CD4-positive, alpha-beta T cell treated with Interleukin-1 beta for 1 hour (primary cell): ENCODE measurements at regions not wholly inside any gene's neighbourhood (a gene's known extent, or its start where the extent isn't known, plus 50 kb on each side); places are given as distances from the start of the nearest gene placed in this dataset.
"Not testable (repeated sequence)": the region's sequence is repeated elsewhere in the genome, so short reads cannot be mapped to it uniquely, and the experiment has no call there.

ENCODE experiments used
- DNase-seq, 2 donors: peaks; one replicate each; pipeline ENCODE4 v3.0.0-alpha.2; 2020 to 2022

DNA sequence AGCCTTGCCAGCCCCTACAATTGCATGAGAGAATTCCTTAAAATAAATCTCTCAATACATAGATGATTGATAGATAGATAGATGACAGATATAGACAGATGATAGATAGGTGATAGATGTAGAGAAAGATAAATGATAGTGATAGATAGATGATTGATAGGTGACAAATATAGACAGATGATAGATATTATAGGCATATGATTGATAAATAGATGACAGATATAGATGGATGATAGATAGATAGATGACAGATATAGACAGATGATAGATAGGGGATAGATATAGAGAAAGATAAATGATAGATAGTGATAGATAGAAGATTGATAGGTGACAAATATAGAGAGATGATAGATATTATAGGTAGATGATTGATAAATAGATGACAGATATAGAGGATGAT lies 564.6 kb downstream of the ETS1 start:
- DNase-seq = no peak

GRCh38 chr11:128022007-128022368 lies 565.4 kb downstream of the ETS1 start:
- DNase-seq = no peak

GRCh38 chr11:128021349-128022006 lies 565.9 kb downstream of the ETS1 start:
- no peak for DNase-seq

- DNase-seq = no peak
These were observed 568.7 kb downstream of the ETS1 start for GRCh38 chr11:128018692-128019091.

GRCh38 chr11:128005562-128005961 lies 581.8 kb downstream of the ETS1 start:
- no peak for DNase-seq

DNA sequence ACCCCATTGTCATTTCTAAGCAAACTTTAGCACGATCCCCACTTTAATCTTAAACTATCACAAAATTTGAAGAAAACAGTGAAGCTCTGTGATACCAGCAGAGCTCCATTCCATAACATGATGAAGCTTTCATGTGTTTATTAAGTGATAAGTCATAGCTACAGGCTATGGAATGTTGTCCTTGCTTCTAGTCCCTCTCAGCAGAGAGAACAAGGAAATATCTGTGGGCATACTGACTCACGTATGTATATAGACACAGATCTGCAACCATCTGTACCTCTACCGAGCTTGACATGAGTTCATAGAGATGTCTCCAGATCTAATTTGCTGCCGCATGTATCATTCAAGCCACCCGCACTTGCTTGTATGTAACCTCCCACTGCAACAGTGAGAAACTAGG lies 588.9 kb downstream of the ETS1 start:
- no peak for DNase-seq

DNA sequence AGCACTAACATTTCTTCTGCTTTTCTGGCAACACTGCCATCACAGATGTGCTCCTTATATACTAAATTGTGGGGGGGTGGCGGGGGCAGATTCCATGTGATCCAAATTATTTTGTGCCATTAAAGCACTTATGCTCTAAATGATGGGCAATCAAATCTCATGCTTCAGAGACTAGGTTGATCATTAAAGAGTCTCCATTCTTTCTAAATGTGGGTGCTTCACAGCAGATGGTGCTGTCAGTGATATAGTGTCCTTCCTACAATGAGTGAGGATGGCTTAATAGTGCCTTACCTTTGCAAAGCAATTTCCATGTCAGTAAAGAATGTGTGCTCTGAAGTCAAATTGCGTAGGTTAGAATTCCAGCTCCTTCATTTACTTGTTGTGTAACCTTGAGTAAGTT lies 589.8 kb downstream of the ETS1 start:
- DNase-seq = no peak

DNA sequence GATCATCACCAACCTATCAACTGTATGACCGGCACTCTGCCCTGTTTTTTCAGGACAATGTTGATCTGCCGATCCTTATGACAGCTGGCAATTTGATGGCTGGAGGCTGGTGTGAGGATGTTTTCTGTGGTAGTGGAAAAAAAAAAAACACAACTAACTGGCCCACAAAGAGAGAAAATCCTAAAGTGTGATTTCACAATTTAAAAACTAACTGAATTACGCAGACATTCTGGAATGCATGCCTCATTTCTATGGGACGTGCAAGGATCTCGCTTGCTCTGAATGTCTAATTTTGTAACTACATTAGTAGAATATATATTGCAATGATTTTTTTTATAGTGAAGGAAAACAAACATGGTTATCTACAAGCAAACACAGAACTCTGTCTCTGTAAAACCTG lies 590.5 kb downstream of the ETS1 start:
- DNase-seq = no peak

GRCh38 chr11:127995921-127996320 lies 591.4 kb downstream of the ETS1 start:
- DNase-seq = no peak

- no peak for DNase-seq
These were observed 592.6 kb downstream of the ETS1 start for GRCh38 chr11:127994736-127995135.

- no peak for DNase-seq
These were observed 593.6 kb downstream of the ETS1 start for GRCh38 chr11:127993788-127994187.

GRCh38 chr11:127993281-127993680 lies 594.1 kb downstream of the ETS1 start:
- DNase-seq = no peak

- no peak for DNase-seq
These were observed 601.3 kb downstream of the ETS1 start for GRCh38 chr11:127986073-127986472.

DNA sequence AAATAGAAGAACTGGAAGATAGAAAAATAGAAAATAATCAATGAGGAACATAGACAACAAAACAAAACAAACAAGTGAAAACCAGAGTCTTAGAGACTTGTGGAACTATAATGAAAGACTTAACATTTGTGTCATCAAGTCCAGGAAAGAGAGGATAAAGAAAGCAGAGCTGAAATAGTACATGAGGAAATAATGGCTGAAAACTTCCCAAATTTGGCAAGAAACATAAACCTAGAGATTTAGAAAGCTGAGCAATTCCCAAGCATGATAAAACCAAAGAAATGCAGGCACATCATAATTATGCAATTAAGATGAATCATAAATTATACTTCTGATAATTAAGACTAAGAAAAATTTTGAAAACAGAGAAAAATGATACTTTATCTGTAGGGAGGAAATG lies 614.5 kb downstream of the ETS1 start:
- DNase-seq = no peak

DNA sequence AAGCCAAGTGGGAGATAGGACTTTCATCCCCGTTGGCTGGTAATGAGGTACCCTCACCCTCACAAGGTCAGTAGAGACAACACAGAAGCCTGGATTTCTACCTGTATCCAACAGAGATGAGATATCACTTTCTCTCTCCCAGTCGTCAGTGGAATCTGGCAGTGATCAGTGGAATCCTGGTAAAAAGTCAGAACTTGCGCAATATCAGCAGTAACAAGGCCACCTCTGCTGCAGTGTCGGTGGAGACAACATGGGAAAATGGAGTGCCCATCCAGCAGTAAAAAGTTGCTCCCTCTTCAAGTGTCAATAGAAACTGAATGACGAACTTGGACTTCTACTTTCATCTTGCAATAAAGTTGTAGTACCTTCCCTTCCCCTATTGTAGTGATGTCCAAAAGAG lies 615.9 kb downstream of the ETS1 start:
- DNase-seq = no peak

DNA sequence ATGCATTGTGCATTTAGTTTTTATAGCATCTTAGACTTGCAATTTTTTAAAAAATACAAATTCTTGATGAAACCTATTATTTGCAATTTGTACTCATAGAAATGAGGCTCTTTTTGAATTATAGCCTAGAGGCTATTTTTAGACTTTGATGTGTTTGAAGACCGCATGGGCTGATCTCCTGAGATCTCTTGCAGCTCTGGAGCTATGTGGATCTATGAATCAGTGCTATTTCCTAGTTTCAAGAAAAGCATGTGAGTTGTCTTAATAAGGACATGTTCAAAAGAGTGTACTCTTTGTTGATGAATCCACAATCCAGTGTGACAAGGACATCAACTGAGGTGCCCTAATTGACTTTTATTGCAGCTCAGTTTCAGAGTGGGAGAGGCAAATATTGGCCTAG lies 620.5 kb downstream of the ETS1 start:
- no peak for DNase-seq

- DNase-seq = no peak
These were observed 621.3 kb downstream of the ETS1 start for GRCh38 chr11:127965939-127966668.

DNA sequence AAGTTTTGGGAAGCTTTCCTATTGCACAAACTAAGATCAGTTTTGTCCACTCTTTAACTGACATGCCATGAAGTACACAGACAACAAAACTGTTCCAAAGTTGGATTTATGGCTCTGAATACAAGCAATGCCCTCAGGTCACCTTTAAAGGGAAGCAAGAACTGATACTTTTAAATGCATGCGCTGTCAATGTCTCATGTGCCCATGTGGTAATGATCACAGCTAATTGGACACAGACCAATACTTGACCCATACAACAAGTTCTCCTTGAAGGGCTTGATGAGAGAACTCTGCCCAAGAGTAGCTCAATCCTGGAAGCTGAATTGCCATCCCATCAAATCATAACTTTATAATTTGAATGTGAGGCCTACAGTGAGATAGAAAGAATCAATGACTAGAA lies 624.9 kb downstream of the ETS1 start:
- no peak for DNase-seq

DNA sequence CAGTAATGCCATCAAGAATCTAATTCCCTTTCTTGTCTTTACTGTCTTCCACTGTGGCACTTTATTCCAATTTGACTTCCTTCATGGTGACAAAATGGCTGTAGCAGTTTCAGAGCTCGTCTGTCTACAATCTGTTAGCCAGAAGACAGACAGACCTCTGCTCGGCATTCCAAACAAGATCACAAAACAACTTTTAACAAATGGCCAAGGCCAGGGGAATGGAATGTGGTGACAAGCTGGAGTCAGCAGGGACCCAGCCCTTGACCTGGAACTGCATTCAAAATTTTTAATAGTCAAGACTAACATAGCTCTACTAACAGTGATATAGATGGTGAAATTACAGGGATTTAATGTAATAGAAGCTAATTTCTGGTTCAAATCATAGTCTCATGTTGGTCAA lies 637.2 kb downstream of the ETS1 start:
- DNase-seq = no peak

DNA sequence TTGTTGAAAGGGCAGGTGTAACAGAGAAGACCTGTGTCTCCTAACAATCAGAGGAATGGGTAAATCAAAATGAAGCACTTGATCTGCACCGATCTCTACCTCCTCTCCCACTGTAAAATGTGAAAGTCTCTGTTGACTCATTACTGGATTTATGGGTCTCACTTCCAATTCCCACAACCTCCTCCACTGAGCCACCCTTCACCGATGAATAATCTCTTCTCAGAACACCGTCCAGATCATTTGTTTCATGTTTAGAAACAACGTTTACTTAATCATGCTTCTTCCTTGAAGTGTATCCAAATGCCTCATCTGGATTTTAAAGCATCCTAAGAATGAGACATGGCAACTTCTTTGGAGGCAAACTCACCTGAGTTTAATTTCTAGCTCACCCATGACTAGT lies 643.6 kb downstream of the ETS1 start:
- DNase-seq = no peak

GRCh38 chr11:127943152-127943551 lies 644.2 kb downstream of the ETS1 start:
- no peak for DNase-seq

DNA sequence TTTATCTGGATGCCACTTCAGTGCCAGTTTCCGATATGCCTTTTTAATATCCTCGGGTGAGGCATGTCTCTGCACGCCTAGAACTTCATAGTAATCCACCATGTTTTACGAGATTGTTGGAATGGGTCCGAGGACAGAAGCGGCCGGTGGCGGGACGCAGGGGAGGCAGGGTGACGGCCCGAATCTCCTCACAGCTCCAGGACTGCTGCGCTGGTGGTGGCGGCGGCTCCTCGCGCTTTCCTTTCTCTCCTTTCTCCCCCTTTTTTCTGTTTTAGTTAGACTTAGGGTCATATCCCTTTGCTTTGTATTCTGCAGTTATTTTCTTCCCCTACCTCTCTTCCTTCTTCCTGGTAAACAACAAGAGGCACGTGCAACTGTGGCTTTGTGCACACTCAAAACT lies 645.8 kb downstream of the ETS1 start:
- DNase-seq = not testable (repeated sequence)

DNA sequence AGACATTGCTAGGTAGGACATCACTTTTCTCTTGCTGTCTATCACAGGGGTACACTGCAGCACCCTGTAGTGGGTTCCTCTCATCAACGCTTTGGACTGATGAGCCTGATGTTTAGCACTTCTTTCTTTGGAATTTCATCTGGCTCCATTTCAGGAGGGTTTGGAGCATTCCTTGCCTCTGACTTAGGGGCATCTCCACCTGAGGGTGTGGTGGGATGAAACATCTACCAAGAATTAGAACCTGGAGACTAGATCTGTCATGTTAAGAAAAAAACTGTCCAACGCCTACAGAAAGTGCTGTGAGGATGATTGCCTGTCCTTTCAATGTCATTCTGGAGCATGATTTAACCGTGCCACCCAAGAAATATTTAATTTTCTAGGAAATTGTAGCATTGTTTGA lies 648.4 kb downstream of the ETS1 start:
- no peak for DNase-seq

GRCh38 chr11:127935081-127935480 lies 652.3 kb downstream of the ETS1 start:
- no peak for DNase-seq

DNA sequence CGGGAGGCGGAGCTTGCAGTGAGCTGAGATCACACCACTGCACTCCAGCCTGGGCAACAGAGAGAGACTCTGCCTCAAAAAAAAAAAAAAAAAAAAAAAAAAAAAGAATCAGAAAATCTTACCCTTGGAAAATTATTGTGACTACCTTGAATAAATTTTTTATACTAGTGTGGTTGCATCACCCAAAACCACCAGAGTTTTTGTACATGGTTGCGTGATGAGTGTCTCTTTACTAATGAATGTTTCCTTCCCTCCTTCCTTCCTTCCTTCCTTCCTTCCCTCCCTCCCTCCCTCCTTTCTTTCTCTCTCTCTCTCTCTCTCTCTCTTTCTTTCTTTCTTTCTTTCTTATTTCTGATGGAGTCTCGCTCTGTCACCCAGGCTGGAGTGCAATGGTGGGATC lies 653.4 kb downstream of the ETS1 start:
- not testable (repeated sequence) for DNase-seq
